MM.1S (cell line): ENCODE measurements at regions not wholly inside any gene's neighbourhood (a gene's known extent, or its start where the extent isn't known, plus 50 kb on each side); places are given as distances from the start of the nearest gene placed in this dataset.
A peak's percentile ranks its signal among the peaks of the same experiment; 100 is the strongest.

Experiments
- DNase-seq: peaks from one replicate; pipeline ENCODE4 v3.0.0-alpha.2; 2015
- H2AFZ ChIP-seq: fragments of 300-600 bp; sonication (generic); 2 replicates; pipeline ENCODE4 v1.6.0; 2016; ENCODE audit warnings: antibody characterized with exemption, low read length
- H3F3A ChIP-seq: fragments of 300-600 bp; sonication (generic); 2 replicates; pipeline ENCODE4 v1.6.1; 2016; ENCODE audit warnings: mild to moderate bottlenecking, antibody characterized with exemption, low read length, moderate library complexity, mixed read lengths; ENCODE audit not compliant: insufficient read depth
- H3K27ac ChIP-seq: fragments of 300-600 bp; sonication (generic); 2 replicates; pipeline ENCODE4 v1.5.1; 2016; ENCODE audit warnings: mild to moderate bottlenecking, low read length
- H3K27me3 ChIP-seq: fragments of 300-600 bp; sonication (generic); replicated peaks from 2 replicates; pipeline ENCODE4 v1.6.0; 2016; ENCODE audit warnings: low read length; ENCODE audit not compliant: insufficient read depth
- H3K36me3 ChIP-seq: fragments of 300-600 bp; sonication (generic); replicated peaks from 2 replicates; pipeline ENCODE4 v1.6.1; 2016; ENCODE audit warnings: mild to moderate bottlenecking, low read length, mixed read lengths; ENCODE audit not compliant: insufficient read depth
- H3K4me1 ChIP-seq: fragments of 300-600 bp; sonication (generic); 2 replicates; pipeline ENCODE4 v1.6.1; 2016; ENCODE audit warnings: low read length, mixed read lengths
- H3K4me2 ChIP-seq: fragments of 300-600 bp; sonication (generic); 2 replicates; pipeline ENCODE4 v1.6.0; 2016; ENCODE audit warnings: low read depth, low read length
- H3K4me3 ChIP-seq: fragments of 300-600 bp; sonication (generic); 2 replicates; pipeline ENCODE4 v1.5.1; 2016; ENCODE audit warnings: low read length, mixed read lengths
- H3K79me2 ChIP-seq: fragments of 300-600 bp; sonication (generic); 2 replicates; pipeline ENCODE4 v1.6.1; 2016; ENCODE audit warnings: mixed run types, low read length, mixed read lengths
- H3K9ac ChIP-seq: fragments of 300-600 bp; sonication (generic); 2 replicates; pipeline ENCODE4 v1.6.1; 2016; ENCODE audit warnings: low read length, mixed read lengths
- H3K9me2 ChIP-seq: fragments of 300-600 bp; sonication (generic); replicated peaks from 2 replicates; pipeline ENCODE4 v1.6.1; 2016; ENCODE audit warnings: mild to moderate bottlenecking, low read length, mixed read lengths; ENCODE audit not compliant: insufficient read depth
- H3K9me3 ChIP-seq: fragments of 300-600 bp; sonication (generic); replicated peaks from 2 replicates; pipeline ENCODE4 v1.6.1; 2016; ENCODE audit warnings: mild to moderate bottlenecking, low read length, mixed read lengths; ENCODE audit not compliant: insufficient read depth
- H4K20me1 ChIP-seq: fragments of 300-600 bp; sonication (generic); 2 replicates; pipeline ENCODE4 v1.6.1; 2016; ENCODE audit warnings: mild to moderate bottlenecking, low read length, moderate library complexity, mixed read lengths; ENCODE audit not compliant: insufficient read depth
- EZH2 ChIP-seq: fragments of 300-600 bp; sonication (generic); optimal IDR thresholded peaks from 2 replicates; pipeline ENCODE3; 2017; ENCODE audit warnings: low read depth, mild to moderate bottlenecking, antibody characterized with exemption, low read length, mixed read lengths
- EZH2phosphoT487 ChIP-seq: fragments of 300-600 bp; sonication (generic); IDR thresholded peaks from 2 replicates; pipeline ENCODE4 v1.6.1; 2018; ENCODE audit warnings: antibody characterized with exemption, low read length
- TF ChIP-seq, protein P1 (sequence below): fragments of 300-600 bp; sonication (generic); IDR thresholded peaks from 2 replicates; pipeline ENCODE4 v1.5.1; 2016; ENCODE audit warnings: antibody characterized with exemption, low read length, mixed read lengths

DNA sequence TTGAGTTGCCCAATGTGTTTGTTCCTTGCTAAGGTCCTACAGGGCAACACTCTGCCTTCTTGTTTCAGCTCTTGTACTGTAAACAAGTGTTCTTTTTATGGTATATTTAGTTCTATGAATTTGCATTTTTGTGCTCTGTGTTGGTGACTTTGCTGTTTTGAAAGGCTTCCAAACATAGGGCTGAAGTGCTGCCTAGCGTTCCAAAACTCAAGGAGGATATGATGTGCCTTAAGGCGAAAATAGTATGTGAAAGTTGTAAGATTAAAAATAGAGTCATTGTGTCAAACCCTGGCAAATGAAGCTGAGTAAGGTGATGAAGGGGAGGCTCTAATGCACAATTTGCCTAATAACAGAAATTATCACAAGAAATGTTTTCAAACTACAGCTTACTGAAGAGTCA is 372.7 kb upstream of the TOM1L1 start:
- Histone ChIP-seq H4K20me1 (no peaks in the 10 kb centered on the region), H3K9ac (no peak overlapping the region; the same call in 1 of the 2 replicates), H3K79me2 (no peaks in the 10 kb centered on the region), H3K9me2 (no peaks in the 10 kb centered on the region), H3K27me3 (no peaks in the 10 kb centered on the region), H3F3A (peaks cover 10% of the 10 kb centered on the region), H2AFZ (peak overlapping the region; percentile 33), H3K27ac (peak overlapping the region; percentile 76), H3K4me1 (peaks cover 23% of the 10 kb centered on the region), H3K9me3 (no peaks in the 10 kb centered on the region), H3K4me3 (0 out of 2 replicates have a peak overlapping the region, but pooled peaks have one; percentile 11), H3K4me2 (peak overlapping the region; percentile 51), H3K36me3 (no peaks in the 10 kb centered on the region)
- DNase-seq: peak; percentile 68
- TF ChIP-seq, protein P1, sequence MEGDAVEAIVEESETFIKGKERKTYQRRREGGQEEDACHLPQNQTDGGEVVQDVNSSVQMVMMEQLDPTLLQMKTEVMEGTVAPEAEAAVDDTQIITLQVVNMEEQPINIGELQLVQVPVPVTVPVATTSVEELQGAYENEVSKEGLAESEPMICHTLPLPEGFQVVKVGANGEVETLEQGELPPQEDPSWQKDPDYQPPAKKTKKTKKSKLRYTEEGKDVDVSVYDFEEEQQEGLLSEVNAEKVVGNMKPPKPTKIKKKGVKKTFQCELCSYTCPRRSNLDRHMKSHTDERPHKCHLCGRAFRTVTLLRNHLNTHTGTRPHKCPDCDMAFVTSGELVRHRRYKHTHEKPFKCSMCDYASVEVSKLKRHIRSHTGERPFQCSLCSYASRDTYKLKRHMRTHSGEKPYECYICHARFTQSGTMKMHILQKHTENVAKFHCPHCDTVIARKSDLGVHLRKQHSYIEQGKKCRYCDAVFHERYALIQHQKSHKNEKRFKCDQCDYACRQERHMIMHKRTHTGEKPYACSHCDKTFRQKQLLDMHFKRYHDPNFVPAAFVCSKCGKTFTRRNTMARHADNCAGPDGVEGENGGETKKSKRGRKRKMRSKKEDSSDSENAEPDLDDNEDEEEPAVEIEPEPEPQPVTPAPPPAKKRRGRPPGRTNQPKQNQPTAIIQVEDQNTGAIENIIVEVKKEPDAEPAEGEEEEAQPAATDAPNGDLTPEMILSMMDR: no peak
- no peak for TF ChIP-seq EZH2phosphoT487
- no peak for TF ChIP-seq EZH2

DNA sequence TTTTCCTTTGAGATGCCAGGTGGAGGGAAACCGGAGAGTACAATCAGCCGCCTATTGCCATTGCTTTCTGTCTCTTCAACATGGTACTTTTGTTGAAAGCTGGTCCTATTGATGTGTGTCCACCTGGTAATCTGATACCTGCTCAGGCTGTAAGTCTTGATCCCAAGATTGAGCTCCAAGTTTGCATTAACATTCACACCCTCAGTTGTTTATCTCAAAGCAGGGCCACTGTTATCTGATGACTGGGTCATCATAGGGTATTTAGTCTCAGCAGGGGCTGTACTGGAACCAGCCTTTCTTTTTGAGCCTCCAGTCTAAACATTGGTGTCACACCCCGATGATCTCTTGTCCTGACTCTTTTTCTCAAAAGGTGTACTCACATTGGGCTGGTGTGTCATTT is 370.3 kb upstream of the TOM1L1 start:
- H3K4me1 ChIP-seq: peaks cover 23% of the 10 kb centered on the region
- no peak overlapping the region for H3K4me3 ChIP-seq
- TF ChIP-seq EZH2: no peak
- TF ChIP-seq, protein P1: no peak
- H4K20me1 ChIP-seq: no peaks in the 10 kb centered on the region
- H3F3A ChIP-seq: peaks cover 10% of the 10 kb centered on the region
- H2AFZ ChIP-seq: no peak overlapping the region
- DNase-seq: no peak
- no peaks in the 10 kb centered on the region for H3K27me3 ChIP-seq
- H3K27ac ChIP-seq: no peak overlapping the region
- H3K79me2 ChIP-seq: no peaks in the 10 kb centered on the region
- H3K9me3 ChIP-seq: no peaks in the 10 kb centered on the region
- H3K36me3 ChIP-seq: no peaks in the 10 kb centered on the region
- no peak overlapping the region for H3K4me2 ChIP-seq
- H3K9me2 ChIP-seq: no peaks in the 10 kb centered on the region
- no peak overlapping the region for H3K9ac ChIP-seq

GRCh38 chr17:54536306-54536705 is 364.3 kb upstream of the TOM1L1 start:
- no peaks in the 10 kb centered on the region for H3K9me3 ChIP-seq
- no peaks in the 10 kb centered on the region for H4K20me1 ChIP-seq
- H3K36me3 ChIP-seq: no peaks in the 10 kb centered on the region
- H3K9me2 ChIP-seq: no peaks in the 10 kb centered on the region
- H3K9ac ChIP-seq: no peak overlapping the region
- DNase-seq: no peak
- no peak overlapping the region for H3K27ac ChIP-seq
- no peaks in the 10 kb centered on the region for H3K27me3 ChIP-seq
- no peak overlapping the region for H2AFZ ChIP-seq
- H3K79me2 ChIP-seq: no peaks in the 10 kb centered on the region
- H3K4me1 ChIP-seq: no peaks in the 10 kb centered on the region
- H3F3A ChIP-seq: no peaks in the 10 kb centered on the region
- H3K4me2 ChIP-seq: no peak overlapping the region
- no peak overlapping the region for H3K4me3 ChIP-seq
- TF ChIP-seq EZH2phosphoT487 (no peak), EZH2 (no peak)
- TF ChIP-seq, protein P1: no peak
